ENCODE measurements at regions not wholly inside any gene's neighbourhood (a gene's known extent, or its start where the extent isn't known, plus 50 kb on each side); places are given as distances from the start of the nearest gene placed in this dataset.

DNA sequence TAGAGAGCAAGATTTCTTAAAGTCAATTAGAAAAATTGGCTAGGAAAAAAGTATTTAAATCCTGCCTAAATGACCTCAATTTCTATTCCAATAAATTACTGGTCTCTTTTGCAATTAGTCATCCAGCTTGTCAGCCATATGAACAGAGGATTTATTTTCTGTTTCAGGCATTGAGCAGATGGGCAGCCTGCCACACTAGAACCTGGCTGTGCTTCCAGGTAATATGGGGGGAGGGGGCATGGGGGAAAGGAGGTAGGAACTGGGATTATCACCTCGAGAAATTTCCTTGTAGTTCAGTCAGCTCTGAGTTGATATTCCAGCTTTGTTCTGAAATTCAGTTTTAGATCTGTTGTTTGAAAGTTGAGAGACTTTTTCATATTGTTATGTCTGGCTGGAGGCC, 206.3 kb upstream of the LCORL start:
- no peak for TF ChIP-seq POLR2AphosphoS5 (IDR thresholded peaks at IDR 0.05)
- TF ChIP-seq, protein P1, sequence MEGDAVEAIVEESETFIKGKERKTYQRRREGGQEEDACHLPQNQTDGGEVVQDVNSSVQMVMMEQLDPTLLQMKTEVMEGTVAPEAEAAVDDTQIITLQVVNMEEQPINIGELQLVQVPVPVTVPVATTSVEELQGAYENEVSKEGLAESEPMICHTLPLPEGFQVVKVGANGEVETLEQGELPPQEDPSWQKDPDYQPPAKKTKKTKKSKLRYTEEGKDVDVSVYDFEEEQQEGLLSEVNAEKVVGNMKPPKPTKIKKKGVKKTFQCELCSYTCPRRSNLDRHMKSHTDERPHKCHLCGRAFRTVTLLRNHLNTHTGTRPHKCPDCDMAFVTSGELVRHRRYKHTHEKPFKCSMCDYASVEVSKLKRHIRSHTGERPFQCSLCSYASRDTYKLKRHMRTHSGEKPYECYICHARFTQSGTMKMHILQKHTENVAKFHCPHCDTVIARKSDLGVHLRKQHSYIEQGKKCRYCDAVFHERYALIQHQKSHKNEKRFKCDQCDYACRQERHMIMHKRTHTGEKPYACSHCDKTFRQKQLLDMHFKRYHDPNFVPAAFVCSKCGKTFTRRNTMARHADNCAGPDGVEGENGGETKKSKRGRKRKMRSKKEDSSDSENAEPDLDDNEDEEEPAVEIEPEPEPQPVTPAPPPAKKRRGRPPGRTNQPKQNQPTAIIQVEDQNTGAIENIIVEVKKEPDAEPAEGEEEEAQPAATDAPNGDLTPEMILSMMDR (IDR thresholded peaks at IDR 0.05), result no peak
